GM23338 (cell line): ENCODE measurements at regions not wholly inside any gene's neighbourhood (a gene's known extent, or its start where the extent isn't known, plus 50 kb on each side); places are given as distances from the start of the nearest gene placed in this dataset.
A peak's percentile ranks its signal among the peaks of the same experiment; 100 is the strongest.
"Not testable (repeated sequence)": the region's sequence is repeated elsewhere in the genome, so short reads cannot be mapped to it uniquely, and the experiment has no call there.

Experiments used
- ATAC-seq: fragments of 200-7000 bp; cut with Tn5 transposase; 3 replicates; pipeline ENCODE4 v1.9.1; 2020
- DNase-seq: peaks from one replicate; pipeline ENCODE4 v3.0.0-alpha.2; 2015; ENCODE audit warnings: low spot score
- H2AFZ ChIP-seq: fragments of 200-600 bp; sonication (generic); 2 replicates; pipeline ENCODE4 v1.8.0; 2016; ENCODE audit warnings: antibody characterized with exemption, mild to moderate bottlenecking, moderate library complexity
- H3F3A ChIP-seq: fragments of 200-600 bp; sonication (generic); replicated peaks from 2 replicates; pipeline ENCODE4 v1.8.0; 2017; ENCODE audit warnings: antibody characterized with exemption, mixed run types, low read depth
- H3K27ac ChIP-seq: fragments of 200-600 bp; sonication (generic); 2 replicates; pipeline ENCODE4 v1.6.1; 2016; ENCODE audit warnings: low read depth
- H3K27me3 ChIP-seq: fragments of 200-600 bp; sonication (generic); 2 replicates; pipeline ENCODE4 v1.8.0; 2016; ENCODE audit warnings: mild to moderate bottlenecking, mixed run types, moderate library complexity; ENCODE audit not compliant: insufficient read depth
- H3K36me3 ChIP-seq: fragments of 200-600 bp; sonication (generic); 2 replicates; pipeline ENCODE4 v1.8.0; 2016; ENCODE audit warnings: mild to moderate bottlenecking; ENCODE audit not compliant: insufficient read depth
- H3K4me1 ChIP-seq: fragments of 200-600 bp; sonication (generic); 2 replicates; pipeline ENCODE4 v1.8.0; 2016; ENCODE audit warnings: mild to moderate bottlenecking, moderate library complexity; ENCODE audit not compliant: insufficient read depth
- H3K4me2 ChIP-seq: fragments of 200-600 bp; sonication (generic); 2 replicates; pipeline ENCODE4 v1.7.1; 2017; ENCODE audit warnings: mixed run types
- H3K4me3 ChIP-seq: fragments of 200-600 bp; sonication (generic); 2 replicates; pipeline ENCODE4 v1.6.1; 2016; ENCODE audit warnings: mixed run types
- H3K79me2 ChIP-seq: fragments of 200-600 bp; sonication (generic); replicated peaks from 2 replicates; pipeline ENCODE4 v1.8.0; 2017; ENCODE audit warnings: mild to moderate bottlenecking; ENCODE audit not compliant: insufficient read depth
- H3K9me2 ChIP-seq: fragments of 200-600 bp; sonication (generic); 2 replicates; pipeline ENCODE4 v1.8.0; 2017; ENCODE audit not compliant: insufficient read depth
- H4K20me1 ChIP-seq: fragments of 200-600 bp; sonication (generic); replicated peaks from 2 replicates; pipeline ENCODE4 v1.8.0; 2017; ENCODE audit warnings: mild to moderate bottlenecking; ENCODE audit not compliant: insufficient read depth
- H3K27ac Mint-ChIP-seq: 2 replicates; pipeline ENCODE4 v1.8.0; 2020; ENCODE audit warnings: inconsistent platforms, mild to moderate bottlenecking, moderate library complexity, mixed read lengths
- H3K27me3 Mint-ChIP-seq: 3 replicates; pipeline ENCODE4 v1.8.0; 2022; ENCODE audit warnings: low read depth, mild to moderate bottlenecking, moderate library complexity, mixed read lengths, inconsistent platforms; ENCODE audit not compliant: insufficient read depth, poor library complexity
- H3K36me3 Mint-ChIP-seq: 3 replicates; pipeline ENCODE4 v1.8.0; 2021; ENCODE audit warnings: low read depth, mild to moderate bottlenecking, inconsistent platforms, moderate library complexity, mixed read lengths
- H3K4me1 Mint-ChIP-seq: 3 replicates; pipeline ENCODE4 v1.8.0; 2020; ENCODE audit warnings: mild to moderate bottlenecking, inconsistent platforms, mixed read lengths
- H3K4me3 Mint-ChIP-seq: 3 replicates; pipeline ENCODE4 v1.8.0; 2021; ENCODE audit warnings: moderate library complexity, mild to moderate bottlenecking, inconsistent platforms, mixed read lengths
- H3K9me3 Mint-ChIP-seq: 3 replicates; pipeline ENCODE4 v1.8.0; 2020; ENCODE audit warnings: moderate library complexity, mild to moderate bottlenecking, inconsistent platforms, mixed read lengths
- ZNF462 ChIP-seq: fragments of 250-450 bp; sonication (Bioruptor Pico); IDR thresholded peaks from 2 replicates; pipeline ENCODE4 v1.5.0; 2020; ENCODE audit warnings: mild to moderate bottlenecking, moderate library complexity
- TF ChIP-seq, protein P1 (sequence below), 2 experiments: fragments of 200-600 bp in 1 of 2; sonication (generic) in 1 of 2; conservative IDR thresholded peaks; 2 replicates each; pipeline versions ENCODE4 v1.5.1 to v1.6.1; 2016 to 2017; ENCODE audit warnings: antibody characterized with exemption in 2 of 2, low read depth in 2 of 2, mild to moderate bottlenecking in 2 of 2, moderate library complexity in 1 of 2

DNA sequence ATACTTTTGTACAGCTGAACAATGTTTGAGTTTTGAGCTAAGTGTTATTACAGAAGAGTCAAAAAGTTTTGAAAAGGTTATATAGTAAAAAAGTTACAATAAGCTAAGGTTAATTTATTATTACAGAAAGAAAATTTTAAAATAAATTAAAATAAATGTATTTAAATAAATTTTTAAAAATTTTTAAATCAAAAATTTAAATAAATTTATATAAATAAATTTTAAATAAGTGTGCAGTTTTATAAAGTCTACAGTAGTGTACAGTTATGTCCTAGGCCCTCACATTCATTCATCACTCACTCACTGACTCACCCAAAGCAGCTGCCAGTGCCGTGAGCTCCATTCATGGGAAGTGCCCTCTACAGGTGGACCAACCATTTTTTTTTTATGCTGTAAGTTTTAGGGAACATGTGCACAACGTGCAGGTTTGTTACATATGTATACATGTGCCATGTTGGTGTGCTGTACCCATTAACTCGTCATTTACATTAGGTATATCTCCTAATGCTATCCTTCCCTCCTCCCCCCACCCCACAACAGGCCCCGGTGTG lies 462.9 kb upstream of the ZMIZ1 start:
- no peak overlapping the region for H3K4me2 ChIP-seq
- H3K27ac Mint-ChIP-seq = no peak overlapping the region
- H3K4me3 ChIP-seq = no peak overlapping the region
- no peaks in the 10 kb centered on the region for H4K20me1 ChIP-seq
- TF ChIP-seq ZNF462 = no peak
- TF ChIP-seq, protein P1, sequence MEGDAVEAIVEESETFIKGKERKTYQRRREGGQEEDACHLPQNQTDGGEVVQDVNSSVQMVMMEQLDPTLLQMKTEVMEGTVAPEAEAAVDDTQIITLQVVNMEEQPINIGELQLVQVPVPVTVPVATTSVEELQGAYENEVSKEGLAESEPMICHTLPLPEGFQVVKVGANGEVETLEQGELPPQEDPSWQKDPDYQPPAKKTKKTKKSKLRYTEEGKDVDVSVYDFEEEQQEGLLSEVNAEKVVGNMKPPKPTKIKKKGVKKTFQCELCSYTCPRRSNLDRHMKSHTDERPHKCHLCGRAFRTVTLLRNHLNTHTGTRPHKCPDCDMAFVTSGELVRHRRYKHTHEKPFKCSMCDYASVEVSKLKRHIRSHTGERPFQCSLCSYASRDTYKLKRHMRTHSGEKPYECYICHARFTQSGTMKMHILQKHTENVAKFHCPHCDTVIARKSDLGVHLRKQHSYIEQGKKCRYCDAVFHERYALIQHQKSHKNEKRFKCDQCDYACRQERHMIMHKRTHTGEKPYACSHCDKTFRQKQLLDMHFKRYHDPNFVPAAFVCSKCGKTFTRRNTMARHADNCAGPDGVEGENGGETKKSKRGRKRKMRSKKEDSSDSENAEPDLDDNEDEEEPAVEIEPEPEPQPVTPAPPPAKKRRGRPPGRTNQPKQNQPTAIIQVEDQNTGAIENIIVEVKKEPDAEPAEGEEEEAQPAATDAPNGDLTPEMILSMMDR (conservative IDR thresholded peaks at IDR 0.05; ENCODE audit: low read depth in 2 of 2) = peak in 1 of 2 experiments; percentile 24; a peak in 1 of 4 replicates
- H3F3A ChIP-seq = no peaks in the 10 kb centered on the region
- H3K9me2 ChIP-seq = no peaks in the 10 kb centered on the region
- H3K9me3 Mint-ChIP-seq = no peaks in the 10 kb centered on the region
- peaks cover 3% of the 10 kb centered on the region; the same call in 1 of the 3 replicates for H3K4me1 Mint-ChIP-seq
- DNase-seq = no peak
- no peaks in the 10 kb centered on the region for H3K4me1 ChIP-seq
- H3K27ac ChIP-seq = no peak overlapping the region
- no peaks in the 10 kb centered on the region; the same call in 1 of the 2 replicates for H3K36me3 ChIP-seq
- H3K27me3 ChIP-seq = no peaks in the 10 kb centered on the region
- H3K36me3 Mint-ChIP-seq = no peaks in the 10 kb centered on the region
- no peak for ATAC-seq
- H3K4me3 Mint-ChIP-seq = no peak overlapping the region
- no peak overlapping the region for H2AFZ ChIP-seq
- H3K79me2 ChIP-seq = no peaks in the 10 kb centered on the region
- H3K27me3 Mint-ChIP-seq = peaks cover 3% of the 10 kb centered on the region

DNA sequence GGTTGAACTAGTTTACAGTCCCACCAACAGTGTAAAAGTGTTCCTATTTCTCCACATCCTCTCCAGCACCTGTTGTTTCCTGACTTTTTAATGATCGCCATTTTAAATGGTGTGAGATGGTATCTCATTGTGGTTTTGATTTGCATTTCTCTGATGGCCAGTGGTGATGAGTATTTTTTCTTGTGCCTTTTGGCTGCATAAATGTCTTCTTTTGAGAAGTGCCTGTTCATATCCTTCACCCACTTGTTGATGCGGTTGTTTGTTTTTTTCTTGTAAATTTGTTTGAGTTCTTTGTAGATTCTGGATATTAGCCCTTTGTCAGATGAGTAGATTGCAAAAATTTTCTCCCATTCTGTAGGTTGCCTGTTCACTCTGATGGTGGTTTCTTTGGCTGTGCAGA lies 462.0 kb upstream of the ZMIZ1 start:
- H3K4me1 ChIP-seq, H3K4me1 Mint-ChIP-seq, H3K4me3 ChIP-seq, H3K79me2 ChIP-seq, H4K20me1 ChIP-seq, H3K27me3 Mint-ChIP-seq, ATAC-seq, H3K27ac ChIP-seq, H3K4me3 Mint-ChIP-seq, H2AFZ ChIP-seq, H3K36me3 ChIP-seq, H3K4me2 ChIP-seq, DNase-seq, H3K9me2 ChIP-seq, H3F3A ChIP-seq, H3K27me3 ChIP-seq, H3K9me3 Mint-ChIP-seq, H3K36me3 Mint-ChIP-seq, H3K27ac Mint-ChIP-seq: not testable (repeated sequence)
